OCI-LY1 (cell line): ENCODE measurements at regions not wholly inside any gene's neighbourhood (a gene's known extent, or its start where the extent isn't known, plus 50 kb on each side); places are given as distances from the start of the nearest gene placed in this dataset.

Experiments used
- H2AFZ ChIP-seq: fragments of 200-600 bp; sonication (generic), shearing (Covaris generic); 2 replicates; pipeline ENCODE4 v1.6.0; 2014; ENCODE audit warnings: antibody characterized with exemption, mild to moderate bottlenecking, low read length
- H3F3A ChIP-seq: fragments of 200-600 bp; sonication (generic), shearing (Covaris generic); 2 replicates; pipeline ENCODE4 v1.6.0; 2014; ENCODE audit warnings: mild to moderate bottlenecking, antibody characterized with exemption, low read length, moderate library complexity; ENCODE audit not compliant: insufficient read depth
- H3K27ac ChIP-seq: fragments of 200-600 bp; sonication (generic); 2 replicates; pipeline ENCODE4 v1.5.1; 2014; ENCODE audit warnings: low read length, mixed run types, mild to moderate bottlenecking, low read depth; ENCODE audit not compliant: poor library complexity, severe bottlenecking
- H3K27me3 ChIP-seq: fragments of 200-600 bp; sonication (generic); 2 replicates; pipeline ENCODE4 v1.6.0; 2014; ENCODE audit warnings: antibody characterized with exemption, mild to moderate bottlenecking, low read length, moderate library complexity; ENCODE audit not compliant: insufficient read depth
- H3K36me3 ChIP-seq: fragments of 200-600 bp; sonication (generic); 2 replicates; pipeline ENCODE4 v1.6.1; 2014; ENCODE audit warnings: mild to moderate bottlenecking, antibody characterized with exemption, low read length, moderate library complexity, mixed read lengths; ENCODE audit not compliant: insufficient read depth
- H3K4me1 ChIP-seq: fragments of 200-600 bp; sonication (generic); 2 replicates; pipeline ENCODE4 v1.5.1; 2014; ENCODE audit warnings: mild to moderate bottlenecking, low read length, moderate library complexity; ENCODE audit not compliant: insufficient read depth, severe bottlenecking
- H3K4me2 ChIP-seq: fragments of 200-600 bp; sonication (generic), shearing (Covaris generic); 2 replicates; pipeline ENCODE4 v1.6.1; 2014; ENCODE audit warnings: low read length
- H3K4me3 ChIP-seq: fragments of 200-600 bp; sonication (generic); 2 replicates; pipeline ENCODE4 v1.5.1; 2014; ENCODE audit warnings: low read length, low read depth, mild to moderate bottlenecking, mixed read lengths; ENCODE audit not compliant: poor library complexity, severe bottlenecking
- H3K79me2 ChIP-seq: fragments of 200-600 bp; shearing (Covaris generic); 2 replicates; pipeline ENCODE4 v1.6.1; 2016; ENCODE audit warnings: mixed run types, low read length, mixed read lengths; ENCODE audit not compliant: insufficient read depth
- H3K9ac ChIP-seq: fragments of 200-600 bp; sonication (generic), shearing (Covaris generic); 2 replicates; pipeline ENCODE4 v1.6.1; 2014; ENCODE audit warnings: mild to moderate bottlenecking, low read length, mixed read lengths
- H3K9me2 ChIP-seq: fragments of 200-600 bp; sonication (generic), shearing (Covaris generic); 2 replicates; pipeline ENCODE4 v1.6.1; 2014; ENCODE audit warnings: low read depth, mild to moderate bottlenecking, low read length, mixed read lengths
- H3K9me3 ChIP-seq: fragments of 200-600 bp; shearing (Covaris generic); 2 replicates; pipeline ENCODE4 v1.6.1; 2014; ENCODE audit warnings: low read length, mixed read lengths
- H4K20me1 ChIP-seq: fragments of 200-600 bp; sonication (generic), shearing (Covaris generic); 2 replicates; pipeline ENCODE4 v1.6.0; 2016; ENCODE audit warnings: mild to moderate bottlenecking, low read length; ENCODE audit not compliant: insufficient read depth
- EZH2 ChIP-seq: fragments of 200-600 bp; sonication (generic), shearing (Covaris generic); IDR thresholded peaks from 2 replicates; pipeline ENCODE4 v1.8.0; 2017; ENCODE audit warnings: borderline replicate concordance, mixed run types, mild to moderate bottlenecking, antibody characterized with exemption, low read length, moderate library complexity, mixed read lengths
- TF ChIP-seq, protein P1 (sequence below): fragments of 200-600 bp; sonication (generic), shearing (Covaris generic); IDR thresholded peaks from 2 replicates; pipeline ENCODE4 v1.5.1; 2017; ENCODE audit warnings: mild to moderate bottlenecking, antibody characterized with exemption, low read length, moderate library complexity, mixed read lengths

DNA sequence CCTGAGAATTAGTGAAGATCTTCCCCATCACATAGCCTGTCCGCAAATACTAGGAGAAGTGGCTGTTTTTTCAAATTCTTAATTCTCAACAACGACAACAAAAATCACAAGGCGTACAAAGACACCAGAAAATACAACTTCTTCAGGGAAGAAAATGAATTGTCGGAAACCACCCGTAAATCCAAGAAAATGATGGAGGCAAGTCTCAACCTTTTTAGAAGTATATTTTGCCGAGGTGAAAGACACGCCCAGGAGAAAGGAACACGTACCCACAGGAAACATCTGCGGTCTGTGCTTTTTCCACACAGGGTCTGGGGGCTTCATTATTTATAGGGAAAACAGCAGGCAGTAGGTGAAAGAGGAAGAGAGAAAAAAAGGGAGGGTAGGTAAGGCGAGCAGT, 223.9 kb upstream of the GGTLC1 start:
- no peaks in the 10 kb centered on the region for H3K4me1 ChIP-seq
- H3K9me2 ChIP-seq, result no peaks in the 10 kb centered on the region
- H3K9me3 ChIP-seq, result no peaks in the 10 kb centered on the region
- H3K27ac ChIP-seq, result no peak overlapping the region
- no peak overlapping the region for H3K9ac ChIP-seq
- H3K27me3 ChIP-seq, result no peaks in the 10 kb centered on the region; the same call in 1 of the 2 replicates
- H3K4me3 ChIP-seq, result no peak overlapping the region
- H4K20me1 ChIP-seq, result no peaks in the 10 kb centered on the region
- no peak overlapping the region for H3K4me2 ChIP-seq
- no peaks in the 10 kb centered on the region for H3K79me2 ChIP-seq
- no peak overlapping the region for H2AFZ ChIP-seq
- TF ChIP-seq EZH2, result no peak
- TF ChIP-seq, protein P1, sequence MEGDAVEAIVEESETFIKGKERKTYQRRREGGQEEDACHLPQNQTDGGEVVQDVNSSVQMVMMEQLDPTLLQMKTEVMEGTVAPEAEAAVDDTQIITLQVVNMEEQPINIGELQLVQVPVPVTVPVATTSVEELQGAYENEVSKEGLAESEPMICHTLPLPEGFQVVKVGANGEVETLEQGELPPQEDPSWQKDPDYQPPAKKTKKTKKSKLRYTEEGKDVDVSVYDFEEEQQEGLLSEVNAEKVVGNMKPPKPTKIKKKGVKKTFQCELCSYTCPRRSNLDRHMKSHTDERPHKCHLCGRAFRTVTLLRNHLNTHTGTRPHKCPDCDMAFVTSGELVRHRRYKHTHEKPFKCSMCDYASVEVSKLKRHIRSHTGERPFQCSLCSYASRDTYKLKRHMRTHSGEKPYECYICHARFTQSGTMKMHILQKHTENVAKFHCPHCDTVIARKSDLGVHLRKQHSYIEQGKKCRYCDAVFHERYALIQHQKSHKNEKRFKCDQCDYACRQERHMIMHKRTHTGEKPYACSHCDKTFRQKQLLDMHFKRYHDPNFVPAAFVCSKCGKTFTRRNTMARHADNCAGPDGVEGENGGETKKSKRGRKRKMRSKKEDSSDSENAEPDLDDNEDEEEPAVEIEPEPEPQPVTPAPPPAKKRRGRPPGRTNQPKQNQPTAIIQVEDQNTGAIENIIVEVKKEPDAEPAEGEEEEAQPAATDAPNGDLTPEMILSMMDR, result no peak
- no peaks in the 10 kb centered on the region for H3K36me3 ChIP-seq
- H3F3A ChIP-seq, result no peaks in the 10 kb centered on the region

DNA sequence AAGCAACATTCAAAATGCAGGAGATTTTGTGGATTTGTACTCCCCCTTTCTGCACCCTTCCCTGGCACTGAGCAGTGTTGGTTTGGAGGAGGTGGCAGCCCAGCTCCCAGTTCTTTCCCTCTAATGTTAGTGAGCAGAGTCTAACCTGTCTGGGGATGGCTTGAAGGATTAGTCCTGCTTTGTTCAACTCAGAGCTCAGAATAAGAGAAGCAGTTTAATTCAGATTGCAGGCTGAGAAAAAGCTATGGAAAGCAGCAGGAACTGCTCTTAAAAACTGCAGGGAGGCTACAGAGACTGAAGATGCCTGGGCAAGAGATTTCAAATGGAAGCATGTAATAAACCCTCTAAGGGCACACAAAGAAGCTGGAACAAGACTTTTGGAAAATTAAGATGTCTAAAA, 223.4 kb upstream of the GGTLC1 start:
- Histone ChIP-seq H3F3A (no peaks in the 10 kb centered on the region), H3K27ac (no peak overlapping the region), H3K36me3 (no peaks in the 10 kb centered on the region), H3K27me3 (no peaks in the 10 kb centered on the region; the same call in 1 of the 2 replicates), H3K9me2 (no peaks in the 10 kb centered on the region), H3K9ac (no peak overlapping the region), H3K4me2 (no peak overlapping the region), H3K79me2 (no peaks in the 10 kb centered on the region), H2AFZ (no peak overlapping the region), H4K20me1 (no peaks in the 10 kb centered on the region), H3K4me3 (no peak overlapping the region), H3K9me3 (no peaks in the 10 kb centered on the region), H3K4me1 (no peaks in the 10 kb centered on the region)
- TF ChIP-seq EZH2, result no peak
- TF ChIP-seq, protein P1, result no peak

GRCh38 chr20:24210356-24210755, 221.8 kb upstream of the GGTLC1 start:
- TF ChIP-seq EZH2, result no peak
- TF ChIP-seq, protein P1, result no peak
- no peaks in the 10 kb centered on the region for H4K20me1 ChIP-seq
- no peaks in the 10 kb centered on the region for H3K79me2 ChIP-seq
- H3K27ac ChIP-seq, result no peak overlapping the region
- no peak overlapping the region for H3K9ac ChIP-seq
- H3K27me3 ChIP-seq, result no peaks in the 10 kb centered on the region; the same call in 1 of the 2 replicates
- no peaks in the 10 kb centered on the region for H3F3A ChIP-seq
- no peaks in the 10 kb centered on the region for H3K36me3 ChIP-seq
- no peak overlapping the region for H3K4me3 ChIP-seq
- H3K9me2 ChIP-seq, result no peaks in the 10 kb centered on the region
- no peak overlapping the region for H2AFZ ChIP-seq
- H3K4me1 ChIP-seq, result no peaks in the 10 kb centered on the region
- H3K4me2 ChIP-seq, result no peak overlapping the region
- H3K9me3 ChIP-seq, result no peaks in the 10 kb centered on the region
